GM21825 (cell line): ENCODE measurements at regions not wholly inside any gene's neighbourhood (a gene's known extent, or its start where the extent isn't known, plus 50 kb on each side); places are given as distances from the start of the nearest gene placed in this dataset.

ENCODE experiments used
- ATAC-seq: cut with Tn5 transposase; IDR thresholded peaks from one replicate; pipeline ENCODE4 v1.9.1; 2021; ENCODE audit warnings: mild to moderate bottlenecking, moderate library complexity; ENCODE audit not compliant: unreplicated experiment

GRCh38 chr18:72102412-72102811, 441.7 kb downstream of the CBLN2 start:
- no peak for ATAC-seq

DNA sequence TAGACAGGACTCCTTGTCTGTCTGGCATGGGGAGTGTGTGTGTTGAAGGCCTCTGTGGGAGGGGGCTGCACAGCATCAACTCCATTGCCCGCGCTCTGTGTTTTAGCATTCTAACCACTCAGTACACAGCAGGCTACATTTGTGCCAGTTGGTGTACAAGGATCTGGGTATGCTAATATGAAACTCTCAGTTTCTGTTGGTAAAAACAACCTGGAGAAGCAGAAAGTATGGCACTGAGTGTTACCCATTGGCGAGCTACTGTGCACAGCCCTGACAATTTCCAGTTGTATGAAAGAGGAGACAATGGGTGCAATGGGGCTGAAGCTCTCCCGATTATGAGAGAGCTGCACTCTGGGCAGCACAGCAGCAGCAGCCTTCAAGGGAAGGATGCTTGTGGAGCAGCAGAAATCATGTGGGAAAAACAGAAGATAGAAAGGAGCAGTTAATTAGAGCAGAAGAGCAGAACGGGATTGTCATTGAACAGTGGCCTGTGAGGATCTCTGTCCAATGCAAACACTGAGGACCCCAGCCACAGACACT, 443.6 kb downstream of the CBLN2 start:
- no peak for ATAC-seq

DNA sequence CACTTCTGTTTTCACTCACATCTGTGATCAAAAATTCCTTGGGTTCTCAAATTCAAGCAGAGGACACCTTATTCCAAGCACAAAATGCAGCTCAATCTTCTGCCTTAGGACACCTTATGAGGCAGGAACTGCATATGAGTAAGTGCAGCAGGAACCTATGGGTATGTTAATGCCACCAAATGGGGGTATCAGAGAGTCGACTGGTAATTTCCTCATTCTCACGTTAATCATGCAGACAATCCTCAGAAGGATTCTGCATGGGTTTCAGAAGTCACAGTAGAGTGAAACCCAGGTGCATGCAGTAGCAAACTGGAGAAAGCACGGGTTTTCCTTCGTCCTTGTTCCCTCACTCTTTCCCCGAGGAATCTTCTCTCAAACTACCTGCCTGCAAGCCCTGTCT, 452.8 kb downstream of the CBLN2 start:
- no peak for ATAC-seq

- ATAC-seq, result no peak
Observed at GRCh38 chr18:72089432-72089831, 454.7 kb downstream of the CBLN2 start.

DNA sequence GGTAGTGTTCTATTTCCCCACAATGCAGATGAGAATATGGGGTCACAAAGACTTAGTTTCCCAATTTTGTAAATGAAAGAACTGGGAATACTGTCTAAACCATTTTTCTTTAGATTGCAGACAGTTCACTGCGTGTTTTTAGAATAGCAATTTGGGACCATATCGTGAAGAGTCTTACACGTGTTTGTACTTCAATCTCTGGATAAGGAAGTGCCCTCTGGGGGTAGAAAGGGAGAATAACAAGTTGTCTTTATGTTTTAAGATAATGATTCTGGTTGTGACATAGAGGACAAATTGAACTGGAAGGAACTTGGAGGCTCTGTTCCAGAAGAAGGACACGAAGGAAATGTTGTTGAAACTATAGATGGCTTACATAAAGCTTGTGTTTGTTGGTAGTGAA, 457.7 kb downstream of the CBLN2 start:
- no peak for ATAC-seq

GRCh38 chr18:72075040-72075439, 469.1 kb downstream of the CBLN2 start:
- ATAC-seq, result no peak

DNA sequence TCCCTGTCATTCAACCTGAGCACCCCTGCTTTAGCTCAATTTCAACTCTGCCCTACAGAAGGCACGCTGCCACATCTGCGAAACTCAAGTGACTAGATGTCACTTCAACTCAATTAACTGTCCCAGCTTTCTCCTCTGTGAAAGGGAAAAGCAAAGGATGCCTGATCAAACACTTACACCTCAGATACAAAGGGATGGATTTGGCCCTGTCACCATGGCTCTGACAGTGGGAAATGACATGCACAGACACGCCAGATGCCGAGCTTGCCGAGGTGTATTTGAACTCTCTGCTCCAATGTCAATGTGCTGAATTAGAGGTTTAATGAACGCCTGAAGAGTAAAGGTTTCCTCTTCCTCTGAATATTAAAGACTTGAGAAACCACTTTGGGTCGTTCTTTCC, 481.1 kb downstream of the CBLN2 start:
- ATAC-seq, result no peak

GRCh38 chr18:72058851-72059250, 485.3 kb downstream of the CBLN2 start:
- no peak for ATAC-seq

DNA sequence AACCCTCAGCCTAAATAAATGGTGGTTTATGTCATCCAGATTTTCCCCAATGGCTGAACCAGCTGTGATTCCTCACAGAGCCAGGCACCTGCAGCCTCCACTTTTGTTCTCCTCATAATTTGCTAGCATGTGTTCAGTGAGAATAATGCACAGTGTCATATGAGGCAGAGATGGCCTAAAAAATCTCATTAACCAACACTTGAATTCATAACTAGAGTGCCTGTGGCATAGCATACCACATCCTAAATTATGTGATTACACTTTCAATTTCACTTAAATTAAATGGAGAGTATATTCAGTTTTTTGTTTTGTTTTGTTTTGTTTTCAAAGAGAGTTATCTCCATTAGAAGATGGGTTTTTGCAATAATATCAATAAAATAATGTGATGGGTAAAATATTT, 488.0 kb downstream of the CBLN2 start:
- no peak for ATAC-seq

- ATAC-seq, result no peak
Observed at GRCh38 chr18:72041313-72042032, 502.7 kb downstream of the CBLN2 start.

- no peak for ATAC-seq
Observed at GRCh38 chr18:72013427-72013850, 530.7 kb downstream of the CBLN2 start.

GRCh38 chr18:71998547-71999097, 545.5 kb downstream of the CBLN2 start:
- ATAC-seq, result no peak

- no peak for ATAC-seq
Observed at GRCh38 chr18:71995904-71996465, 548.2 kb downstream of the CBLN2 start.

DNA sequence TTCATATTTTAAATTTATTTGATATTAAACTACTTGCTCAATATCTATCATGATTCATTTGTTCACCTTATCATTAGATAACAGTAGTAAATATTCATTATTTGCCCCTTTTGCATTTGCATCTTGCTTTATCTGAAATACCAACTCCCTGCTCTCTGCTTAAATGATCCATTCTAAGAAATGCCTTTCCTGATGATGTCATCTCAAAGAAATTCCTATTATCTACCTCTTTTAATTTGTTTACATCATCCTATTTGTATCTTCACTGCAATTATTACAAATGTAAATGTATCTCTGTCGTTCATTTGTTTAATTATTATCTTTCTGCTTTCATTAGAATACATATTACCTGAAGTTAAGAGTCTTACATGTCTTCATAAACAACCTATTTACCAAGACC, 549.9 kb downstream of the CBLN2 start:
- ATAC-seq, result no peak

GRCh38 chr18:71989616-71990015, 554.5 kb downstream of the CBLN2 start:
- ATAC-seq, result no peak

DNA sequence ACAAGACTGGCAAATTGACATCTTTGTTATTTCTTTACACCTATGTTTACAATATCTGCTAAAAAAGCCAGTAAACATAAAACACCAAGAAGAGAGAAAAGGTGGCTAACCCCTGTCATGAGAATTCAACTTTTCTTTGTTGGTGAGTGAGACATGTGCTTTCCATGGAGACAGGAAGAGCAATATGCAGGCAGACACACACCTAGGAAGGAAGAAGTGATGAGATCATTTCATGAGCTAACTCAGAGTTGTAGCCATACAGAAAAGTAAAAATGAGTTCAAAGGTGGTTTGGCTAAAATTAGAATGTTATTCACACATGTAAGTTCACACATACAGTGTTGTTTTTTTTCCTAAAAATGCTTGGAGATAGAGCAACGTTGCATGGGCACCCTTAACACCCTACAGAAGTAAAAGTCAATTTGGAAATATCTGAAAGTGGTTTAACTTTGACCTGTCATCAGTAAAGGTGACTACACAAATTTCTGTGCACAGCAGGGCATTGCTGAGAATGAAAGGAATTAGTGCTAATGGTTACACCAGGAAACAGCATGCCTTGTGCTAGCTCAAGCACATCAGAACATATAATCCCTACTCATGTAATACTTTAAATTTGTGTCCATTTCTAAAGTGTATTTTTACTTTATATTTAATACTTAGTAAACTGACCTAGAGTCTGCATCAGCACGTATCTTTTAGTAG, 557.6 kb downstream of the CBLN2 start:
- ATAC-seq, result no peak

DNA sequence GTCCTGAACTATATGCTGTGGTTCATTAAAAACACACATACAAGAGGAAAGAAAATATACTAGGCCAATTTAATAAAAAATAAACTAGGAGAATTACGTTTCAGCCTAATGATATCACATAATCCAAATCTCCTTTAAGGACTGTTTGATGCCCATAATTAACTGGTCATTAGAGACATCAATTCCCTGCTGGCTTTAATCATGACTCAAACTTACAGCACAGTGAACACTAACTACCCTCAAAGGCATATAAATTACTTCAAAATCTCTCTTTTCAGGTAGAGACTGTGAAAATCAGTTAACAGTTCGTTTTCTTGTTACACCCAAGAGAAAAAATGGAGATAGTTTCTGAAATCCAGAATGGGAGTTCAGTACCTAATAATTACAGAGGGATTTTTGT, 567.4 kb downstream of the CBLN2 start:
- no peak for ATAC-seq

- ATAC-seq, result no peak
Observed at GRCh38 chr18:71966791-71967190, 577.4 kb downstream of the CBLN2 start.

- ATAC-seq, result no peak
Observed at GRCh38 chr18:71958605-71959004, 585.5 kb downstream of the CBLN2 start.

DNA sequence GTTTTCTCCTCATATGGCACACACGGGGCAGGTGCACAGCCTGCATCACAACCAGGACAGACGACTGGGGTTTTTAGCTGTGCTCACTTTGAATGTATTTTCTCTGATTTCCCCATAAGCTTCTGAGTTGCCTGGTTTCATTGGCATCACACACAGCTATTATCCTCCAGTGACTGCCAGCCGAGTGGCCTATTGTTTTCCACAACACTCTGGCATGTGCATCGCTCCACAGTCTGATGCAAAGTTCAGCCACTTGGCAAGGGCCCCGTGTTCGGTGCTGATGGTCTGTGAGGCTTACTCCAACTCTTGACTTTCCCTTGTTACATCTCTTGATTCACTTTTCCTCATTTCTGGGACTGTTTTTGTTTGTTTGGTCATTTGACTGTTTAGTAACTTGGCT, 593.1 kb downstream of the CBLN2 start:
- no peak for ATAC-seq

GRCh38 chr18:71942433-71942832, 601.7 kb downstream of the CBLN2 start:
- no peak for ATAC-seq

- no peak for ATAC-seq
Observed at GRCh38 chr18:71939483-71939882, 604.7 kb downstream of the CBLN2 start.
